HG03175 (cell line): ENCODE measurements at regions not wholly inside any gene's neighbourhood (a gene's known extent, or its start where the extent isn't known, plus 50 kb on each side); places are given as distances from the start of the nearest gene placed in this dataset.

Experiments
- ATAC-seq: cut with Tn5 transposase; IDR thresholded peaks from one replicate; pipeline ENCODE4 v1.9.1; 2021; ENCODE audit warnings: mild to moderate bottlenecking, moderate library complexity; ENCODE audit not compliant: unreplicated experiment

- no peak for ATAC-seq
Observed at GRCh38 chr16:64317601-64318000, 804.3 kb downstream of the CDH11 start.

GRCh38 chr16:64313726-64314125, 808.1 kb downstream of the CDH11 start:
- ATAC-seq = no peak

- ATAC-seq = no peak
Observed at GRCh38 chr16:64312980-64313379, 808.9 kb downstream of the CDH11 start.

- ATAC-seq = no peak
Observed at GRCh38 chr16:64312292-64312691, 809.6 kb downstream of the CDH11 start.

GRCh38 chr16:64311241-64311640, 810.6 kb downstream of the CDH11 start:
- no peak for ATAC-seq

GRCh38 chr16:64309398-64310110, 812.3 kb downstream of the CDH11 start:
- ATAC-seq = no peak

GRCh38 chr16:64308721-64309120, 813.1 kb downstream of the CDH11 start:
- no peak for ATAC-seq

GRCh38 chr16:64307431-64307830, 814.4 kb downstream of the CDH11 start:
- ATAC-seq = no peak

GRCh38 chr16:64305663-64306062, 816.2 kb downstream of the CDH11 start:
- ATAC-seq = no peak

GRCh38 chr16:64304951-64305350, 816.9 kb downstream of the CDH11 start:
- no peak for ATAC-seq

- ATAC-seq = no peak
Observed at GRCh38 chr16:64304396-64304795, 817.5 kb downstream of the CDH11 start.

GRCh38 chr16:64297863-64298600, 823.8 kb downstream of the CDH11 start:
- no peak for ATAC-seq

- no peak for ATAC-seq
Observed at GRCh38 chr16:64295466-64295865, 826.4 kb downstream of the CDH11 start.

- ATAC-seq = no peak
Observed at GRCh38 chr16:64292953-64293352, 828.9 kb downstream of the CDH11 start.

- no peak for ATAC-seq
Observed at GRCh38 chr16:64292161-64292560, 829.7 kb downstream of the CDH11 start.

GRCh38 chr16:64290461-64290860, 831.4 kb downstream of the CDH11 start:
- ATAC-seq = no peak

- no peak for ATAC-seq
Observed at GRCh38 chr16:64287655-64288528, 834.0 kb downstream of the CDH11 start.

- no peak for ATAC-seq
Observed at GRCh38 chr16:64282181-64282580, 839.7 kb downstream of the CDH11 start.

GRCh38 chr16:64280317-64280716, 841.5 kb downstream of the CDH11 start:
- no peak for ATAC-seq

- no peak for ATAC-seq
Observed at GRCh38 chr16:64278196-64278595, 843.7 kb downstream of the CDH11 start.

GRCh38 chr16:64276646-64277045, 845.2 kb downstream of the CDH11 start:
- ATAC-seq = no peak
